ENCODE measurements at regions not wholly inside any gene's neighbourhood (a gene's known extent, or its start where the extent isn't known, plus 50 kb on each side); places are given as distances from the start of the nearest gene placed in this dataset.
A peak's percentile ranks its signal among the peaks of the same experiment; 100 is the strongest.

DNA sequence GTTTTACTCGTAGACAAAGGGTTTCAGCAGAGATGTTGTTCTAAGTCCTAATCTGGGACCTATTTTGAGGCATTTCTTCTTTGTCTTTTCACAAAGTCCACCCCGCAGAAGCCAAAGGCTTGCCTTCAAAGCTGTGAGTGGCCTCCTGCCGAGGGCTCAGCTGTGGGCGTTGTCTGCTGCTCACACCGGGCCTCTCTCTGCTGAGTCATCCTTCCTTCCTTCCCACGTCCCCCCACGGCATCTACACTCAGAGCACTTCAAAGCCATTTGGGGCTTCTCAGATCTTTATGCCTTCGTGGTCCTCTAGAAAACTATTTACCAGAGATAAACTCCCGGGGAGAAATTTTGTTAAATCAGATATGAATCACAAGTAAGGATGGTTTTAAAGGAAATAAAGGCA, 115.9 kb upstream of the TMPO start:
- Histone ChIP-seq H3K79me2 (ENCODE audit: insufficient read depth, low read length) (no peaks in the 10 kb centered on the region), H2BK12ac (ENCODE audit: insufficient read length, low read depth, low read length) (no peak overlapping the region), H3K4me1 (ENCODE audit: insufficient read depth, low read length) (peaks cover 7% of the 10 kb centered on the region; the same call in 1 of the 2 replicates), H3K79me1 (ENCODE audit: insufficient read depth, low read depth, low read length, poor library complexity, severe bottlenecking) (no peaks in the 10 kb centered on the region), H2BK120ac (ENCODE audit: low read depth, low read length, poor library complexity, severe bottlenecking) (no peak overlapping the region), H3K27ac (ENCODE audit: insufficient read length, low read depth, low read length) (no peak overlapping the region), H3K4ac (ENCODE audit: low read depth, low read length) (no peak overlapping the region), H3K27me3 (ENCODE audit: insufficient read depth, low read length) (no peaks in the 10 kb centered on the region), H4K8ac (replicated peaks; ENCODE audit: insufficient read length, low read depth, low read length) (no peak overlapping the region), H3K23me2 (ENCODE audit: insufficient read length, low read depth, low read length, poor library complexity, severe bottlenecking) (no peaks in the 10 kb centered on the region), H2BK5ac (ENCODE audit: insufficient read length, low read length) (no peak overlapping the region), H2AFZ (ENCODE audit: low read length) (no peak overlapping the region), H3K23ac (ENCODE audit: insufficient read length, low read depth, low read length) (no peak overlapping the region), H3K9me3 (ENCODE audit: control insufficient read depth, low read depth, low read length) (no peaks in the 10 kb centered on the region), H2AK5ac (ENCODE audit: insufficient read length, low read length) (no peak overlapping the region), H2BK15ac (ENCODE audit: low read depth, low read length) (no peak overlapping the region), H4K91ac (ENCODE audit: insufficient read length, low read depth, low read length) (no peak overlapping the region), H3K14ac (ENCODE audit: insufficient read depth, low read length) (no peak overlapping the region), H4K20me1 (ENCODE audit: control insufficient read depth, insufficient read depth, insufficient read length) (no peaks in the 10 kb centered on the region), H3K56ac (ENCODE audit: insufficient read length, low read depth, low read length) (no peak overlapping the region), H3K9ac (ENCODE audit: extremely low read depth, insufficient read length, low read length) (no peak overlapping the region), H2BK20ac (ENCODE audit: low read depth, low read length, poor library complexity, severe bottlenecking) (no peak overlapping the region), H3K18ac (ENCODE audit: insufficient read length, low read depth, low read length) (no peak overlapping the region), H4K5ac (ENCODE audit: insufficient read length, low read depth, low read length) (no peak overlapping the region), H3T11ph (ENCODE audit: low read length) (no peak overlapping the region), H3K4me2 (ENCODE audit: insufficient read depth, insufficient read length, low read length) (no peak overlapping the region)
- Mint-ChIP-seq H3K9me3 (no peaks in the 10 kb centered on the region; a peak in 1 of 5 replicates), H3K36me3 (ENCODE audit: insufficient read depth in 1 of 3, low read depth in 3 of 3) (no peaks in the 10 kb centered on the region), H3K4me3 (no peak overlapping the region), H3K27me3 (ENCODE audit: low read depth) (no peaks in the 10 kb centered on the region), H3K4me1 (peaks cover 45 to 50% of the 10 kb centered on the region in 2 experiments), H3K27ac (peak overlapping the region in 1 of 3 experiments; percentile 26; a peak in 2 of 7 replicates)
- TF ChIP-seq, protein P1, sequence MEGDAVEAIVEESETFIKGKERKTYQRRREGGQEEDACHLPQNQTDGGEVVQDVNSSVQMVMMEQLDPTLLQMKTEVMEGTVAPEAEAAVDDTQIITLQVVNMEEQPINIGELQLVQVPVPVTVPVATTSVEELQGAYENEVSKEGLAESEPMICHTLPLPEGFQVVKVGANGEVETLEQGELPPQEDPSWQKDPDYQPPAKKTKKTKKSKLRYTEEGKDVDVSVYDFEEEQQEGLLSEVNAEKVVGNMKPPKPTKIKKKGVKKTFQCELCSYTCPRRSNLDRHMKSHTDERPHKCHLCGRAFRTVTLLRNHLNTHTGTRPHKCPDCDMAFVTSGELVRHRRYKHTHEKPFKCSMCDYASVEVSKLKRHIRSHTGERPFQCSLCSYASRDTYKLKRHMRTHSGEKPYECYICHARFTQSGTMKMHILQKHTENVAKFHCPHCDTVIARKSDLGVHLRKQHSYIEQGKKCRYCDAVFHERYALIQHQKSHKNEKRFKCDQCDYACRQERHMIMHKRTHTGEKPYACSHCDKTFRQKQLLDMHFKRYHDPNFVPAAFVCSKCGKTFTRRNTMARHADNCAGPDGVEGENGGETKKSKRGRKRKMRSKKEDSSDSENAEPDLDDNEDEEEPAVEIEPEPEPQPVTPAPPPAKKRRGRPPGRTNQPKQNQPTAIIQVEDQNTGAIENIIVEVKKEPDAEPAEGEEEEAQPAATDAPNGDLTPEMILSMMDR (conservative IDR thresholded peaks at IDR 0.05) = no peak
- DNase-seq = peak; percentile 76
- WGBS (ENCODE audit: extremely low coverage, insufficient read length, low lambda C conversion rate) = no CpG with 5 or more reads among the region's 9 CpGs

Measured in H9 (cell line).